Mesenchymal stem cell (in vitro differentiated cells and primary cell): ENCODE measurements at regions not wholly inside any gene's neighbourhood (a gene's known extent, or its start where the extent isn't known, plus 50 kb on each side); places are given as distances from the start of the nearest gene placed in this dataset.
A peak's percentile ranks its signal among the peaks of the same experiment; 100 is the strongest.

Experiments
- DNase-seq: peaks from one replicate; pipeline ENCODE4 v3.0.0-alpha.2; 2013
- H2AFZ ChIP-seq: one replicate; pipeline ENCODE4 v1.6.1; 2013; ENCODE audit warnings: low read depth, mild to moderate bottlenecking, control low read depth, inconsistent platforms, low read length, moderate library complexity
- H2AK5ac ChIP-seq: 2 replicates; pipeline ENCODE4 v1.6.1; 2013; ENCODE audit warnings: low read length, moderate library complexity, mild to moderate bottlenecking, inconsistent platforms; ENCODE audit not compliant: severe bottlenecking
- H2BK120ac ChIP-seq: one replicate; pipeline ENCODE4 v1.6.1; 2013; ENCODE audit warnings: low read depth, mild to moderate bottlenecking, inconsistent platforms, low read length, moderate library complexity
- H2BK12ac ChIP-seq, 2 experiments: one replicate each; pipeline ENCODE4 v1.6.1; 2013; ENCODE audit warnings: inconsistent platforms in 2 of 2, low read length in 2 of 2, mild to moderate bottlenecking in 2 of 2, moderate library complexity in 2 of 2, control low read depth in 1 of 2
- H2BK15ac ChIP-seq: one replicate; pipeline ENCODE4 v1.6.1; 2013; ENCODE audit warnings: mild to moderate bottlenecking, low read depth, inconsistent platforms; ENCODE audit not compliant: poor library complexity, severe bottlenecking
- H2BK5ac ChIP-seq: 2 replicates; pipeline ENCODE4 v1.6.1; 2013; ENCODE audit warnings: low read depth, mild to moderate bottlenecking, low read length, control low read depth, inconsistent platforms; ENCODE audit not compliant: poor library complexity, severe bottlenecking
- H3K14ac ChIP-seq, 2 experiments: one replicate each; pipeline ENCODE4 v1.6.1; 2013; ENCODE audit warnings: inconsistent platforms in 2 of 2, low read length in 2 of 2, control low read depth in 1 of 2, mild to moderate bottlenecking in 1 of 2, moderate library complexity in 1 of 2
- H3K18ac ChIP-seq, 2 experiments: one replicate each; pipeline ENCODE4 v1.6.1; 2013; ENCODE audit warnings: inconsistent platforms in 2 of 2, low read length in 2 of 2, control low read depth in 1 of 2, low read depth in 1 of 2, mild to moderate bottlenecking in 1 of 2
- H3K23ac ChIP-seq, 2 experiments: one replicate each; pipeline ENCODE4 v1.6.1; 2013; ENCODE audit warnings: inconsistent platforms in 2 of 2, low read length in 2 of 2, mild to moderate bottlenecking in 2 of 2, moderate library complexity in 2 of 2, control low read depth in 1 of 2
- H3K27ac ChIP-seq: 2 replicates; pipeline ENCODE4 v1.5.1; 2013; ENCODE audit warnings: mild to moderate bottlenecking, moderate library complexity, low read length, control low read depth, inconsistent platforms; ENCODE audit not compliant: poor library complexity, severe bottlenecking
- H3K27me3 ChIP-seq, 2 experiments: 2 replicates each; pipeline versions ENCODE4 v1.6.1 to v1.7.0; 2013; ENCODE audit warnings: low read length in 2 of 2, mild to moderate bottlenecking in 2 of 2, moderate library complexity in 2 of 2, control low read depth in 1 of 2, inconsistent platforms in 1 of 2; ENCODE audit not compliant: control insufficient read depth in 1 of 2, insufficient read depth in 1 of 2
- H3K36me3 ChIP-seq, 2 experiments: 2 replicates each; pipeline versions ENCODE4 v1.6.1 to v1.7.0; 2013; ENCODE audit warnings: low read length in 2 of 2, control low read depth in 1 of 2, inconsistent platforms in 1 of 2, low read depth in 1 of 2, mild to moderate bottlenecking in 1 of 2; ENCODE audit not compliant: insufficient read depth in 2 of 2, control insufficient read depth in 1 of 2
- H3K4ac ChIP-seq, 2 experiments: one replicate each; pipeline ENCODE4 v1.6.1; 2013; ENCODE audit warnings: inconsistent platforms in 2 of 2, low read length in 2 of 2, mild to moderate bottlenecking in 2 of 2, moderate library complexity in 2 of 2, control low read depth in 1 of 2, low read depth in 1 of 2
- H3K4me1 ChIP-seq: 2 replicates; pipeline ENCODE4 v1.6.1; 2013; ENCODE audit warnings: low read depth, low read length, control low read depth; ENCODE audit not compliant: control insufficient read depth, insufficient read depth
- H3K4me2 ChIP-seq: 2 replicates; pipeline ENCODE4 v1.6.1; 2013; ENCODE audit warnings: low read length, mild to moderate bottlenecking, inconsistent platforms; ENCODE audit not compliant: poor library complexity, severe bottlenecking
- H3K4me3 ChIP-seq, 2 experiments: 2 replicates each; pipeline versions ENCODE4 v1.5.1 to v1.7.0; 2013; ENCODE audit warnings: low read length in 2 of 2, mild to moderate bottlenecking in 2 of 2, control low read depth in 1 of 2, low read depth in 1 of 2; ENCODE audit not compliant: insufficient read depth in 1 of 2
- H3K79me1 ChIP-seq: replicated peaks from 2 replicates; pipeline ENCODE4 v1.6.1; 2013; ENCODE audit warnings: mild to moderate bottlenecking, control low read depth, low read length, inconsistent platforms; ENCODE audit not compliant: poor library complexity, severe bottlenecking
- H3K9ac ChIP-seq: 2 replicates; pipeline ENCODE4 v1.7.0; 2013; ENCODE audit warnings: mild to moderate bottlenecking, low read length, moderate library complexity
- H3K9me3 ChIP-seq: 2 replicates; pipeline ENCODE4 v1.7.0; 2013; ENCODE audit warnings: mild to moderate bottlenecking, low read length; ENCODE audit not compliant: control insufficient read depth
- H4K8ac ChIP-seq: one replicate; pipeline ENCODE4 v1.6.1; 2013; ENCODE audit warnings: inconsistent platforms, mild to moderate bottlenecking, low read length, moderate library complexity
- H4K91ac ChIP-seq: one replicate; pipeline ENCODE4 v1.6.1; 2013; ENCODE audit warnings: mild to moderate bottlenecking, low read length, inconsistent platforms
- WGBS: methylation state at CpG from one replicate; pipeline ENCODE4 v1.1.7; 2013; ENCODE audit warnings: mixed read lengths; 5-methylcytosine and 5-hydroxymethylcytosine counted together

DNA sequence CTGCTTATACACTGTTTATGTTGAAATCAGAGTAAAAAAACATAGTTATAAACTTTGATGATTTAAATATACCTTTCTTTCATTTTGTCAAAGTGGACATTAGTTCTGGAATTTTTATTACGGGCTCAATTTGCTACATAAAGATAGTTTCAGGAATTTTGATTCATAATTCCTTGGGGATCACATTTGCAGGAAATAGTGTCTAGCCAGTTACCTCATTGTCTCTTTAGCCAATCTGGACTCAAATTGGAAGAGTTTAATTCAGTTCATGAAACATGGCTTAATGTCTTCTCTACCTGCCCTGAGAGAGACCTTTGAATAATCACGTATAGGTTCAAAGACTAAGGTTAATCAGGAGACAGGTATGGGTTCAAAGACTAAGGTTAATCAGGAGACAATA, 262.6 kb downstream of the HGF start:
- Histone ChIP-seq H2BK15ac (no peak overlapping the region), H4K91ac (no peak overlapping the region)

DNA sequence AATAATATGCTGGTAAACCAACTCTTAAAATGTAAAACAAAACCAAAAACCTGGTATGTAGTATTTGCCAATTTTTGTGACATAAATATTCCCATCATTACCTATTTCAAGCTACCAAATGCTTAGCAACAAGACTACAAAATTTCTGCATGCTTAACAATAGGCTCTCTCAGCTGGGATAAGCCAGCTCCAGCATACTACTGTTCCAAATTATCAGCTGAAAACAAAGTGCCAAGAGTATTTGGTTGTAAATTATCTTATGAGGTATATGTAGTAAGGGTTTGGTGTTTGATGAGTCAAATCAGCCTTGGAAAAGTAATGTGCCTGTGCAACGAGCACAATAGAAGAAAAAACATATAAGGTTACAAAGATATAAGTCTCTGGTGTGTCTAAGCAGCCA, 263.2 kb downstream of the HGF start:
- Histone ChIP-seq H3K4me1 (no peaks in the 10 kb centered on the region), H3K23ac (no peak overlapping the region), H3K4me2 (no peak overlapping the region), H2BK5ac (no peak overlapping the region), H3K9ac (no peak overlapping the region), H2BK12ac (no peak overlapping the region), H3K36me3 (no peaks in the 10 kb centered on the region), H2AK5ac (no peak overlapping the region), H4K8ac (no peak overlapping the region), H3K18ac (no peak overlapping the region), H3K79me1 (no peaks in the 10 kb centered on the region), H2BK120ac (no peak overlapping the region), H3K4me3 (no peak overlapping the region), H2AFZ (no peak overlapping the region), H3K27me3 (no peaks in the 10 kb centered on the region), H4K91ac (no peak overlapping the region), H3K4ac (no peak overlapping the region), H3K27ac (no peak overlapping the region), H2BK15ac (no peak overlapping the region), H3K14ac (no peak overlapping the region), H3K9me3 (peaks cover 2% of the 10 kb centered on the region)
- WGBS: no CpG with 5 or more reads among the region's 1 CpG
- DNase-seq: no peak

More for the DNA sequence above, 262.6 kb downstream of the HGF start:
- Histone ChIP-seq H2AFZ (no peak overlapping the region), H3K9ac (no peak overlapping the region), H4K8ac (no peak overlapping the region), H3K27ac (no peak overlapping the region), H3K18ac (no peak overlapping the region), H3K4ac (no peak overlapping the region), H2BK12ac (no peak overlapping the region), H2BK5ac (no peak overlapping the region), H3K4me3 (no peak overlapping the region), H2BK120ac (no peak overlapping the region), H2AK5ac (no peak overlapping the region), H3K4me1 (no peaks in the 10 kb centered on the region), H3K14ac (no peak overlapping the region), H3K9me3 (peaks cover 2% of the 10 kb centered on the region), H3K4me2 (no peak overlapping the region), H3K36me3 (no peaks in the 10 kb centered on the region), H3K27me3 (no peaks in the 10 kb centered on the region), H3K79me1 (no peaks in the 10 kb centered on the region), H3K23ac (no peak overlapping the region)
- WGBS: 100% methylated on average over 2 of the region's 2 CpGs
- DNase-seq: no peak

DNA sequence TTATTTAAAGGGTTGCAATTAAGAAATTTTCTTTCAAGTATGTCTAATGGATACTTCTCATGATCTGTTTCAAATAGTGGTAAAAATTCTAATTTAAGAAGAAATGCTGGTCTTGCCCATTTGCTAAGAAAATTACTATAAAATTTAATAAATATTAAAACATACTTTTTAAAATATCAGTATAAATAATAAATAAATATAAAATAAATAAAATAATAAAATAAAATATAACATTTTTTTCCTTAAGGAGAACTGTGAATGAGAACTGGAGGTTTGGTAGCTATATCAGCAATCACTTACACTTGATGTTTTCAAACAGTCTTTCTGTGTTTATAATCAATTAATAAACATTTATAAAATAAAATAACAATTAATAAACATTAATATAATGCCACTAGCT, 266.1 kb downstream of the HGF start:
- Histone ChIP-seq H4K8ac (no peak overlapping the region), H2BK12ac (no peak overlapping the region), H2BK5ac (no peak overlapping the region), H3K4me3 (no peak overlapping the region), H3K4me1 (no peaks in the 10 kb centered on the region), H3K4ac (no peak overlapping the region), H4K91ac (no peak overlapping the region), H3K27ac (no peak overlapping the region), H3K18ac (no peak overlapping the region), H3K9ac (no peak overlapping the region), H3K14ac (no peak overlapping the region), H3K9me3 (no peaks in the 10 kb centered on the region), H3K79me1 (no peaks in the 10 kb centered on the region), H3K4me2 (no peak overlapping the region), H2AK5ac (no peak overlapping the region), H3K23ac (no peak overlapping the region), H2AFZ (no peak overlapping the region), H3K36me3 (no peaks in the 10 kb centered on the region), H2BK15ac (no peak overlapping the region), H3K27me3 (no peaks in the 10 kb centered on the region), H2BK120ac (no peak overlapping the region)
- no peak for DNase-seq

DNA sequence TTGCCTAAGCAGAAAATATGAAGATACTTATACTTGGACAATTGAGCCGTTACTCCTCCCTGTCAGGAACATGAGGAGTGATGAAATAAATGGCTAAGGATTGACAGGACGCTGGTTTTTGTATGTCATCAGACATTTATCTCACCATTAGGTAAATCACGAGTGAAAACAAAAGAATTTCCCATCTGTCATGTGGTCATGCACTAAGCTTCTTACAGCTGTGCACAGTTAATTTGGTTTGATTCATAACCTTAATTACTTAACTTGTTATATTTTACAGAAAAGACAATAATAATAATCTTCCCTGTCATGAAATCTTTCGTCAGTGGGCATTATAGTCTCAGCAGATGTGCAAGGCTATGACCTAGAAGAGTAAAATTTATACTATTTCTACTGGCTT, 266.5 kb downstream of the HGF start:
- H3K9me3 ChIP-seq: no peaks in the 10 kb centered on the region
- no peak overlapping the region for H3K23ac ChIP-seq
- no peak overlapping the region for H2AFZ ChIP-seq
- no peak overlapping the region for H3K14ac ChIP-seq
- H3K4ac ChIP-seq: no peak overlapping the region
- H3K4me2 ChIP-seq: no peak overlapping the region
- H3K18ac ChIP-seq: peak overlapping the region in 1 of 2 experiments; percentile 24
- no peak overlapping the region for H2BK12ac ChIP-seq
- no peaks in the 10 kb centered on the region for H3K27me3 ChIP-seq
- H3K4me1 ChIP-seq: no peaks in the 10 kb centered on the region
- no peak overlapping the region for H3K4me3 ChIP-seq
- DNase-seq: no peak
- no CpG with 5 or more reads among the region's 4 CpGs for whole genome bisulfite sequencing
- no peaks in the 10 kb centered on the region for H3K79me1 ChIP-seq
- H3K9ac ChIP-seq: no peak overlapping the region
- H3K27ac ChIP-seq: no peak overlapping the region
- no peak overlapping the region for H2BK15ac ChIP-seq
- H3K36me3 ChIP-seq: no peaks in the 10 kb centered on the region
- no peak overlapping the region for H2BK5ac ChIP-seq
- H4K8ac ChIP-seq: no peak overlapping the region
- H4K91ac ChIP-seq: no peak overlapping the region
- H2BK120ac ChIP-seq: no peak overlapping the region
- no peak overlapping the region for H2AK5ac ChIP-seq
